WERI-Rb-1 (cell line): ENCODE measurements at regions not wholly inside any gene's neighbourhood (a gene's known extent, or its start where the extent isn't known, plus 50 kb on each side); places are given as distances from the start of the nearest gene placed in this dataset.

ENCODE experiments used
- DNase-seq: peaks from one replicate; pipeline ENCODE4 v3.0.0-alpha.2; 2020
- H3K27ac ChIP-seq: fragments of 250-450 bp; sonication (Bioruptor Pico); 2 replicates; pipeline ENCODE4 v1.5.1; 2020; ENCODE audit warnings: mild to moderate bottlenecking, moderate library complexity
- H3K27me3 ChIP-seq: fragments of 250-450 bp; sonication (Bioruptor Pico); 2 replicates; pipeline ENCODE4 v1.5.1; 2021; ENCODE audit warnings: mild to moderate bottlenecking, low read depth, moderate library complexity; ENCODE audit not compliant: insufficient read depth, severe bottlenecking
- H3K36me3 ChIP-seq: fragments of 250-450 bp; sonication (Bioruptor Pico); 2 replicates; pipeline ENCODE4 v1.5.1; 2020; ENCODE audit warnings: mild to moderate bottlenecking, moderate library complexity
- H3K4me3 ChIP-seq: 2 replicates; pipeline ENCODE4 v1.5.1; 2011; ENCODE audit warnings: low read depth, mild to moderate bottlenecking, control low read depth, low read length
- H3K9me3 ChIP-seq: fragments of 250-450 bp; sonication (Bioruptor Pico); 2 replicates; pipeline ENCODE4 v1.5.1; 2021; ENCODE audit warnings: mild to moderate bottlenecking, moderate library complexity; ENCODE audit not compliant: severe bottlenecking
- CTCF ChIP-seq: IDR thresholded peaks from 2 replicates; pipeline ENCODE4 v1.5.1; 2011; ENCODE audit warnings: low read depth, mild to moderate bottlenecking, control low read depth, inconsistent platforms, low read length

DNA sequence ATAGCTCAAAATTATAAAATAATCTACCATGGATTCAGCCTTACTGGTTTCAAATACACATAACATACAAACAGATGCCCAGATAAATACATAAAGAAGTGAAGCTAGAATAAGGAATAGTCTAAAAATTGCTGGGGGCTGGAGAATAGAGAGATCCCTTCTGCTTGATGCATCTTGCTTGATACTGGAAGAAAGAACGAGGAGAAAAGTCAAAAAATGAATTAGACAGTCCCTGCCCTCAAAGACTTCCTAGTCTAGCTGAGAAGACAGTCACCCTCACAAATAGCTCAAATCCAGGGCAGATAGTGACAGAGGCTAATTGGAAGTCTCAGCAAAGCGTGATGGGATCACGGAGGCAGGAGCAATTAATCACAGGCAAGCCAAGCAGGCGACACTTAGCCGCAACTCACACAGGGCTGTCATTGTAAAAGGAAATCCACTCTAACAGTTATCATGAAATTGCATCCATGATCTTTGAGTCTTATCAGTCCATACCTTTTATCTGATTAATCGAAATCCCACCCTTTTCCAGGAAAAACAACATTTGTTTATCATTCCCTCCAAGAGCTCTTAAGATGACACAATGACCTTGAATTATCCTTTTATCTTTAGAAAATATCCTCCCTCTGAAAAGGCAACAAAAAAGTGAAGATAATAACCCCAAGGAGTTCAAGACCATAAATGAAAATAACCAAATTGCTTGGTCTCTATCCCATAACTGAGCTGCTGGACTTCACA is 59.7 kb upstream of the TIAM1 start:
- H3K27ac ChIP-seq, result 0 out of 2 replicates have a peak overlapping the region, but pooled peaks have one; percentile 1
- no peak for TF ChIP-seq CTCF

DNA sequence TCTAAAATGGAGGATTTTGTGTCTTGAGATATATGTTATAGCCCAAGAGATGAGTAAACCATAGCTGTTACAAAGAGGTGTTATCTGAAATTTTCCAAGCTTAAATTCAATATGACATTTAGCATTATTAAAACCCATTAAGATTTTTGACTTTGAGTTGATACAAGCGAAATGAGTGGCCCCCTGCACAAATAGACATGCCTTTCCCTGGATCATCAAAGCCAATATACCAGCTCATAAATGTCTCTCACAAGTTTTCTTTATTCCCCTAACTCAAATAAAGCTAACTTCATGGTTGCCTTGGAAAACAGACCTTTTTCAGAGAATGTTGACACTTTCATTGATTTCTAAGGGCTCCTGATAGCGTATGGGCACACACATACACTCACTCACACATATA is 55.5 kb upstream of the TIAM1 start:
- Histone ChIP-seq H3K27me3 (no peaks in the 10 kb centered on the region), H3K9me3 (no peaks in the 10 kb centered on the region), H3K36me3 (no peaks in the 10 kb centered on the region), H3K27ac (no peak overlapping the region), H3K4me3 (no peak overlapping the region)
- TF ChIP-seq CTCF, result no peak
- no peak for DNase-seq

More for the DNA sequence above, 59.7 kb upstream of the TIAM1 start:
- no peaks in the 10 kb centered on the region for H3K27me3 ChIP-seq
- H3K36me3 ChIP-seq, result no peaks in the 10 kb centered on the region
- no peaks in the 10 kb centered on the region for H3K9me3 ChIP-seq
- no peak overlapping the region for H3K4me3 ChIP-seq
- peak; percentile 92 for DNase-seq

DNA sequence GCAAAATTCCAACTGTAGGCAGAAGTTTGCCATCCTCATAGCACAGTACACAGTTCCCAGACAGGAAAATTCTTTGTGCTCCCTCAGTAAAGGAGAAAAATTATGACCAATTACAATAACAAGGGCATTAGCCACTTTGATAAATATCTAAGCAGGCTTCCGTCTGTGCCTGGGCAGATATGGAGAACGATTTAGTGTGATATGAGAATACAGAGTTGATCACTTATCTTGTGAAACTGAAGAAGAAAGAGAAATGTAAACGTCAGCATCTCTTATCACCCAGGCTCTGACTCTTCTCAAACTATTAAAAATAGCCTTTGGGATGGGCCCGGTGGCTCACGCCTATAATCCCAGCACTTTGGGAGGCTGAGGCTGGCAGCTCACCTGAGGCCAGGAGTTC is 54.5 kb upstream of the TIAM1 start:
- Histone ChIP-seq H3K9me3 (no peaks in the 10 kb centered on the region), H3K4me3 (no peak overlapping the region), H3K27ac (no peak overlapping the region), H3K27me3 (no peaks in the 10 kb centered on the region), H3K36me3 (no peaks in the 10 kb centered on the region)
- DNase-seq, result no peak
- no peak for TF ChIP-seq CTCF

DNA sequence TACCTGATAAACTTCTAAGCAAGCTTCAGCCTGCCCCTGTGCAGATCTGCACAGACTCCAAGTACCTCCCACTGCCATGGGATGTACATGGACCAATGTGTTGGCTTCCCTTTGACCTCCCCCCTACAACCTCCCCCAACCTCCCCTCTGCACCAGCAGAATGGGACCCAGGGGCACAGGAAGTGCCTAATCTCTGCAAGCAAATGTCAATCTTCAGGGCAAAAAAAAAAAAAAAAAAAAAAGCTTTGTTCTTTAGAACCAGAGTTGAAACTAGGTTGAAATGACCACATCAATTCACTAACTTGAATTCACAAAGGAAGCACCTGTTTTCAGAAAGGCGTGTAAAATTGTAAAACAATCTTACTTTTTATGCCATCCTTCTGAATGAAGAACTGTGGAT is 53.9 kb upstream of the TIAM1 start:
- H3K9me3 ChIP-seq, result no peaks in the 10 kb centered on the region
- H3K36me3 ChIP-seq, result no peaks in the 10 kb centered on the region
- no peak overlapping the region for H3K27ac ChIP-seq
- DNase-seq, result no peak
- H3K4me3 ChIP-seq, result no peak overlapping the region
- no peaks in the 10 kb centered on the region for H3K27me3 ChIP-seq
- no peak for TF ChIP-seq CTCF

GRCh38 chr21:31397515-31397926 is 53.5 kb upstream of the TIAM1 start:
- DNase-seq, result no peak
- Histone ChIP-seq H3K4me3 (no peak overlapping the region), H3K27me3 (no peaks in the 10 kb centered on the region), H3K36me3 (no peaks in the 10 kb centered on the region), H3K27ac (no peak overlapping the region), H3K9me3 (no peaks in the 10 kb centered on the region)
- no peak for TF ChIP-seq CTCF

DNA sequence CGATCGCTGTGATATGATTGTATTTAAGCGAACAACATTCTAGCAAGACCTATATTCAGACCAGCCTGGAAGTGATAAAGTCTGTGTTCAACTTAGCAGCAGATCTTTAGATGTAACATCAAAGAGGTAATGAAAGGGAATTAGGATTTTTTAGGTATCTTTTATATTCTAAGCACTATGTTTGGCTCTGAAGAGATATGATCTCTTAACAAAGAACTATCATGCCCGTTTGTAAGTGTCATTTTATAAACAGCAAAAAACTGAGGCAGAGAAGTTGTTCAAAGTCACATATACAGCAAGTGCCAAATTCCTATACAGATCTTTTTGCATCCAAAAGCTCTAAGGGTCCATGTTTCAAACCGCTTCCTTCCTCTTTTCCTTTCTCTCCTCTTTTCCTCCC is 53.0 kb upstream of the TIAM1 start:
- no peak overlapping the region for H3K27ac ChIP-seq
- H3K27me3 ChIP-seq, result no peaks in the 10 kb centered on the region
- TF ChIP-seq CTCF, result no peak
- H3K9me3 ChIP-seq, result no peaks in the 10 kb centered on the region
- no peak overlapping the region for H3K4me3 ChIP-seq
- H3K36me3 ChIP-seq, result no peaks in the 10 kb centered on the region
- DNase-seq, result no peak
